GM12878 (cell line): ENCODE measurements at regions not wholly inside any gene's neighbourhood (a gene's known extent, or its start where the extent isn't known, plus 50 kb on each side); places are given as distances from the start of the nearest gene placed in this dataset.

ENCODE experiments used
- CREB1 ChIP-seq: IDR thresholded peaks from 2 replicates; pipeline ENCODE4 v1.6.1; 2012; ENCODE audit warnings: low read depth, mild to moderate bottlenecking, inconsistent platforms
- HDAC6 ChIP-seq: fragments of 200-600 bp; sonication (generic); IDR thresholded peaks from one replicate; pipeline ENCODE4 v1.8.0; 2017; ENCODE audit warnings: antibody characterized with exemption; ENCODE audit not compliant: unreplicated experiment
- JUNB ChIP-seq: IDR thresholded peaks from 2 replicates; pipeline ENCODE4 v1.6.1; 2016; ENCODE audit warnings: antibody characterized with exemption, mild to moderate bottlenecking
- KDM1A ChIP-seq: fragments of 200-600 bp; sonication (generic); IDR thresholded peaks from 2 replicates; pipeline ENCODE4 v1.6.1; 2016; ENCODE audit warnings: borderline replicate concordance
- MYC ChIP-seq: IDR thresholded peaks from 2 replicates; pipeline ENCODE4 v1.6.1; 2011; ENCODE audit warnings: mild to moderate bottlenecking, low read length, moderate library complexity, inconsistent platforms; ENCODE audit not compliant: insufficient read depth, insufficient replicate concordance, insufficient read length, severe bottlenecking
- POLR2AphosphoS5 ChIP-seq: IDR thresholded peaks from 2 replicates; pipeline ENCODE4 v1.6.1; 2011; ENCODE audit warnings: mild to moderate bottlenecking, low read length, inconsistent platforms
- TF ChIP-seq, protein P1 (sequence below), 3 experiments: IDR thresholded peaks in 2 of 3; conservative IDR thresholded peaks in 1 of 3; 2 replicates each; pipeline ENCODE4 v1.5.1; 2011; ENCODE audit warnings: low read depth in 3 of 3, low read length in 3 of 3, mild to moderate bottlenecking in 3 of 3, control low read depth in 2 of 3, moderate library complexity in 2 of 3, inconsistent platforms in 1 of 3, mixed read lengths in 1 of 3; ENCODE audit not compliant: control insufficient read depth in 2 of 3, insufficient read depth in 1 of 3; ENCODE audit errors: extremely low read depth in 1 of 3
- TF ChIP-seq, protein P2 (sequence below): IDR thresholded peaks from 2 replicates; pipeline ENCODE4 v1.6.1; 2012; ENCODE audit warnings: low read depth, low read length, improper control_type of control experiment

DNA sequence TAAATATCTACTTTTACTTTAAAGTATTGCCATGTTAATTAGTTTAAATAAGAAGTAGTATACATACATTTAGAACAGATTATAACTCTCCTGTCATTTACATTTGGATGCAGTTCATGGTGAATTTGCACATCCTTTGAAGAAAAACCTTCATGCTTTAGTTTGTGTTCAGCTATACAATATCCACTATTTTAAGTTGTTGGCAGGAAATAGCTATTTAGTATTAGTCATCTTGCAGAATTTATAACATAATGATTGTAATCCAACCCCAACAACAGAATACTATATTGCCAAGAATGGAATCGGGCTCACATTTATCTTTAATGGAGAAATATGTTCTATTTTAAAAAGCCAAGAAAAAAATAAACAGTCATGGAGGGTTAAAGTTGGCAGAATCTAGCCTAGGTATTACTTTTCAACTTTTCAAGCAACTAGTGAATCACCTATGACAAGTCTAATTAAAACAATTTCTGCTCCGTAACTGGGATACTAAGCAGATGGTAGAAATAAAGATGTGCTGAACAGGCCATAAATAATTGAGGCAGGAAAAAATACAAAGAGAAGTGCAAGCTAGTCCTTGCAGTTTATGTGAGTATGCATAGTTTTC lies 1170.6 kb upstream of the NUDT12 start:
- no peak for TF ChIP-seq KDM1A
- no peak for TF ChIP-seq JUNB
- TF ChIP-seq HDAC6: no peak
- TF ChIP-seq, protein P1, sequence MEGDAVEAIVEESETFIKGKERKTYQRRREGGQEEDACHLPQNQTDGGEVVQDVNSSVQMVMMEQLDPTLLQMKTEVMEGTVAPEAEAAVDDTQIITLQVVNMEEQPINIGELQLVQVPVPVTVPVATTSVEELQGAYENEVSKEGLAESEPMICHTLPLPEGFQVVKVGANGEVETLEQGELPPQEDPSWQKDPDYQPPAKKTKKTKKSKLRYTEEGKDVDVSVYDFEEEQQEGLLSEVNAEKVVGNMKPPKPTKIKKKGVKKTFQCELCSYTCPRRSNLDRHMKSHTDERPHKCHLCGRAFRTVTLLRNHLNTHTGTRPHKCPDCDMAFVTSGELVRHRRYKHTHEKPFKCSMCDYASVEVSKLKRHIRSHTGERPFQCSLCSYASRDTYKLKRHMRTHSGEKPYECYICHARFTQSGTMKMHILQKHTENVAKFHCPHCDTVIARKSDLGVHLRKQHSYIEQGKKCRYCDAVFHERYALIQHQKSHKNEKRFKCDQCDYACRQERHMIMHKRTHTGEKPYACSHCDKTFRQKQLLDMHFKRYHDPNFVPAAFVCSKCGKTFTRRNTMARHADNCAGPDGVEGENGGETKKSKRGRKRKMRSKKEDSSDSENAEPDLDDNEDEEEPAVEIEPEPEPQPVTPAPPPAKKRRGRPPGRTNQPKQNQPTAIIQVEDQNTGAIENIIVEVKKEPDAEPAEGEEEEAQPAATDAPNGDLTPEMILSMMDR (IDR thresholded peaks at IDR 0.05 in 2 of 3, conservative IDR thresholded peaks at IDR 0.05 in 1 of 3; ENCODE audit: control insufficient read depth in 2 of 3, extremely low read depth in 1 of 3, insufficient read depth in 1 of 3, low read depth in 3 of 3, low read length in 3 of 3): no peak
- no peak for TF ChIP-seq POLR2AphosphoS5
- no peak for TF ChIP-seq CREB1
- TF ChIP-seq, protein P2, sequence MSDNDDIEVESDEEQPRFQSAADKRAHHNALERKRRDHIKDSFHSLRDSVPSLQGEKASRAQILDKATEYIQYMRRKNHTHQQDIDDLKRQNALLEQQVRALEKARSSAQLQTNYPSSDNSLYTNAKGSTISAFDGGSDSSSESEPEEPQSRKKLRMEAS: no peak
- no peak for TF ChIP-seq MYC
